Myocyte (in vitro differentiated cells): ENCODE measurements at regions not wholly inside any gene's neighbourhood (a gene's known extent, or its start where the extent isn't known, plus 50 kb on each side); places are given as distances from the start of the nearest gene placed in this dataset.

Experiments
- DNase-seq: peaks from one replicate; pipeline ENCODE4 v3.0.0-alpha.2; 2012; ENCODE audit warnings: low read depth

- DNase-seq: no peak
These were observed 84.9 kb upstream of the MPDZ start for GRCh38 chr9:13364271-13365000.

GRCh38 chr9:13361076-13361475, 81.6 kb upstream of the MPDZ start:
- no peak for DNase-seq

- DNase-seq: no peak
These were observed 80.7 kb upstream of the MPDZ start for GRCh38 chr9:13360188-13360587.

GRCh38 chr9:13358128-13358527, 78.6 kb upstream of the MPDZ start:
- DNase-seq: peak; percentile 24

- DNase-seq: peak; percentile 11
These were observed 75.2 kb upstream of the MPDZ start for GRCh38 chr9:13354733-13355132.

GRCh38 chr9:13352451-13352979, 73.0 kb upstream of the MPDZ start:
- DNase-seq: no peak

- DNase-seq: peak; percentile 68
These were observed 72.4 kb upstream of the MPDZ start for GRCh38 chr9:13351778-13352386.

- DNase-seq: no peak
These were observed 53.1 kb upstream of the MPDZ start for GRCh38 chr9:13332571-13332970.

GRCh38 chr9:13331320-13331719, 51.8 kb upstream of the MPDZ start:
- no peak for DNase-seq

GRCh38 chr9:13330396-13331004, 51.0 kb upstream of the MPDZ start:
- DNase-seq: no peak
